B cell (primary cell): ENCODE measurements at regions not wholly inside any gene's neighbourhood (a gene's known extent, or its start where the extent isn't known, plus 50 kb on each side); places are given as distances from the start of the nearest gene placed in this dataset.

Source experiments
- ATAC-seq: fragments of 200-7000 bp; cut with Tn5 transposase; one replicate; pipeline ENCODE4 v1.10.0; 2021; ENCODE audit warnings: low read depth, mild to moderate bottlenecking, moderate number of reproducible peaks, moderate library complexity
- CTCF ChIA-PET: fragments of 350-600 bp; sonication (Branson Sonifier 250); formaldehyde crosslinking; loops from one replicate; lab custom pipeline; 2021; ENCODE audit warnings: antibody characterized with exemption, inconsistent platforms; lab: Charles Lee
- POLR2A ChIA-PET: fragments of 350-600 bp; sonication (Branson Sonifier 250); formaldehyde crosslinking; loops from one replicate; lab custom pipeline; 2021; ENCODE audit warnings: antibody characterized with exemption; lab: Charles Lee
- DNase-seq: peaks from one replicate; pipeline ENCODE4 v3.0.0; 2013
- H2AFZ ChIP-seq: 2 replicates; pipeline ENCODE4 v1.6.1; 2012; ENCODE audit warnings: mild to moderate bottlenecking, low read depth, low read length; ENCODE audit not compliant: insufficient read depth, poor library complexity, severe bottlenecking
- H3K27ac ChIP-seq, 2 donors: 1 replicate in 1 of 2; 2 replicates in 1 of 2; pipeline ENCODE4 v1.5.1; 2012 to 2013; ENCODE audit warnings: low read length in 2 of 2, mild to moderate bottlenecking in 2 of 2, moderate library complexity in 1 of 2
- H3K27me3 ChIP-seq, 4 experiments: fragments of 200-600 bp in 1 of 4; sonication (generic) in 1 of 4; replicated peaks in 1 of 4; 1 replicate in 2 of 4; 2 replicates in 2 of 4; pipeline versions ENCODE4 v1.6.1 to v1.7.0; 2013 to 2016; ENCODE audit warnings: low read length in 3 of 4, mild to moderate bottlenecking in 2 of 4, mixed read lengths in 1 of 4, moderate library complexity in 1 of 4; ENCODE audit not compliant: insufficient read depth in 4 of 4, control insufficient read depth in 3 of 4; ENCODE audit errors: control extremely low read depth in 1 of 4
- H3K36me3 ChIP-seq, 2 experiments: replicated peaks in 1 of 2; 1 replicate in 1 of 2; 2 replicates in 1 of 2; pipeline versions ENCODE4 v1.6.1 to v1.7.1; 2013; ENCODE audit warnings: low read length in 1 of 2; ENCODE audit not compliant: insufficient read depth in 2 of 2, control insufficient read depth in 1 of 2; ENCODE audit errors: control extremely low read depth in 1 of 2, extremely low read depth in 1 of 2
- H3K4me1 ChIP-seq, 2 donors: fragments of 200-600 bp in 1 of 2; sonication (generic) in 1 of 2; 1 replicate in 1 of 2; 2 replicates in 1 of 2; pipeline versions ENCODE4 v1.5.1 to v1.6.1; 2013 to 2017; ENCODE audit warnings: low read length in 2 of 2; ENCODE audit not compliant: control insufficient read depth in 2 of 2, insufficient read depth in 2 of 2
- H3K4me2 ChIP-seq: replicated peaks from 2 replicates; pipeline ENCODE3; 2012; ENCODE audit warnings: mild to moderate bottlenecking, low read depth, low read length; ENCODE audit not compliant: poor library complexity, severe bottlenecking
- H3K4me3 ChIP-seq, 5 experiments: fragments of 200-600 bp in 1 of 5; sonication (generic) in 1 of 5; 1 replicate in 3 of 5; 2 replicates in 2 of 5; pipeline versions ENCODE4 v1.5.1 to v1.7.0; 2011 to 2016; ENCODE audit warnings: low read length in 4 of 5, mild to moderate bottlenecking in 4 of 5, low read depth in 2 of 5, control low read depth in 1 of 5, moderate library complexity in 1 of 5; ENCODE audit not compliant: insufficient read depth in 1 of 5; ENCODE audit errors: control extremely low read depth in 1 of 5, extremely low read depth in 1 of 5
- H3K79me2 ChIP-seq: fragments of 200-600 bp; sonication (generic); one replicate; pipeline ENCODE4 v1.6.0; 2016; ENCODE audit warnings: low read length; ENCODE audit not compliant: control insufficient read depth, insufficient read depth
- H3K9ac ChIP-seq: fragments of 200-600 bp; sonication (generic); 2 replicates; pipeline ENCODE4 v1.6.1; 2017; ENCODE audit warnings: mild to moderate bottlenecking, low read length, moderate library complexity
- H3K9me3 ChIP-seq, 3 donors: one replicate each; pipeline versions ENCODE4 v1.6.1 to v1.7.1; 2013; ENCODE audit warnings: low read length in 2 of 3; ENCODE audit not compliant: control insufficient read depth in 2 of 3, insufficient read depth in 1 of 3; ENCODE audit errors: control extremely low read depth in 1 of 3
- H4K20me1 ChIP-seq: 2 replicates; pipeline ENCODE4 v1.6.0; 2012; ENCODE audit warnings: mild to moderate bottlenecking, low read length; ENCODE audit not compliant: insufficient read depth, control insufficient read depth, poor library complexity, severe bottlenecking
- H3K27ac Mint-ChIP-seq: one replicate; pipeline ENCODE4 v1.8.0; 2021; ENCODE audit warnings: mixed read lengths
- H3K27me3 Mint-ChIP-seq: one replicate; pipeline ENCODE4 v1.8.0; 2021; ENCODE audit warnings: mixed read lengths
- H3K4me1 Mint-ChIP-seq: one replicate; pipeline ENCODE4 v1.8.0; 2021; ENCODE audit warnings: mixed read lengths
- H3K4me3 Mint-ChIP-seq: one replicate; pipeline ENCODE4 v1.8.0; 2021; ENCODE audit warnings: mixed read lengths
- H3K9me3 Mint-ChIP-seq: one replicate; pipeline ENCODE4 v1.8.0; 2022; ENCODE audit warnings: mixed read lengths; ENCODE audit not compliant: insufficient read depth
- CTCF ChIP-seq: fragments of 200-600 bp; IDR thresholded peaks from one replicate; pipeline ENCODE4 v1.8.0; 2022; ENCODE audit warnings: antibody characterized with exemption, mild to moderate bottlenecking
- EZH2 ChIP-seq: IDR thresholded peaks from 2 replicates; pipeline ENCODE4 v1.6.1; 2012; ENCODE audit warnings: borderline replicate concordance, low read depth, mild to moderate bottlenecking, moderate library complexity, low read length; ENCODE audit not compliant: insufficient read depth, poor library complexity, severe bottlenecking
- WGBS: methylation state at CpG from one replicate; pipeline ENCODE4 v1.1.5; 2013; ENCODE audit warnings: missing lambda C conversion rate; ENCODE audit not compliant: insufficient coverage; 5-methylcytosine and 5-hydroxymethylcytosine counted together
- intact Hi-C: fragments of 100-400 bp; cut with micrococcal nuclease; formaldehyde crosslinking; loops from one replicate; pipeline ENCODE4 v1.10.0; 2022

GRCh38 chr16:86934581-86935375 lies 356.4 kb downstream of the FOXL1 start:
- ChIA-PET POLR2A (no interaction called here), CTCF (no interaction called here)
- TF ChIP-seq CTCF (no peak), EZH2 (no peak)

GRCh38 chr16:86939609-86940008 lies 361.3 kb downstream of the FOXL1 start:
- ChIA-PET POLR2A (no interaction called here), CTCF (no interaction called here)
- Histone ChIP-seq H3K27ac (no peak overlapping the region), H3K4me3 (no peak overlapping the region), H3K27me3 (peaks cover 0 to 5% (median 2%) of the 10 kb centered on the region in 4 experiments), H3K79me2 (no peaks in the 10 kb centered on the region), H4K20me1 (no peaks in the 10 kb centered on the region), H3K36me3 (no peaks in the 10 kb centered on the region), H3K9ac (no peak overlapping the region), H2AFZ (no peak overlapping the region), H3K4me1 (no peaks in the 10 kb centered on the region), H3K4me2 (no peak overlapping the region), H3K9me3 (peaks cover 1 to 14% (median 7%) of the 10 kb centered on the region in 3 donors)
- Mint-ChIP-seq H3K9me3 (peaks cover 11% of the 10 kb centered on the region), H3K27ac (no peak overlapping the region), H3K4me1 (no peaks in the 10 kb centered on the region), H3K27me3 (peaks cover 27% of the 10 kb centered on the region), H3K4me3 (no peak overlapping the region)
- no peak for DNase-seq
- 100% methylated on average over 1 of the region's 2 CpGs for WGBS
- no peak for ATAC-seq
- intact Hi-C loops: no loop called here
- TF ChIP-seq EZH2 (no peak), CTCF (no peak)

More at GRCh38 chr16:86934581-86935375, 356.4 kb downstream of the FOXL1 start:
- DNase-seq (no peak), ATAC-seq (no peak)
- H3K4me1 Mint-ChIP-seq: no peaks in the 10 kb centered on the region
- Histone ChIP-seq H2AFZ (no peak overlapping the region), H3K36me3 (no peaks in the 10 kb centered on the region), H3K4me3 (no peak overlapping the region), H3K9me3 (peaks cover under 1 to 14% (median 2%) of the 10 kb centered on the region in 3 donors), H4K20me1 (no peaks in the 10 kb centered on the region), H3K27ac (no peak overlapping the region), H3K4me2 (no peak overlapping the region), H3K27me3 (peaks cover 0 to 17% (median 4%) of the 10 kb centered on the region in 4 experiments), H3K4me1 (no peaks in the 10 kb centered on the region), H3K9ac (no peak overlapping the region), H3K79me2 (no peaks in the 10 kb centered on the region)
- peaks cover 34% of the 10 kb centered on the region for H3K27me3 Mint-ChIP-seq
- intact Hi-C loops: no loop called here
- H3K4me3 Mint-ChIP-seq: no peak overlapping the region
- no peak overlapping the region for H3K27ac Mint-ChIP-seq
- WGBS: 24% methylated on average over 27 of the region's 27 CpGs
- H3K9me3 Mint-ChIP-seq: peaks cover 7% of the 10 kb centered on the region
